Transverse colon (tissue), 4 donors: ENCODE measurements at regions not wholly inside any gene's neighbourhood (a gene's known extent, or its start where the extent isn't known, plus 50 kb on each side); places are given as distances from the start of the nearest gene placed in this dataset.

Source experiments
- DNase-seq: peaks from one replicate; pipeline ENCODE4 v3.0.0-alpha.2; 2019
- H3K27ac ChIP-seq, 4 donors: fragments of 200-600 bp; sonication (generic); 2 replicates each; pipeline ENCODE4 v1.5.1; 2016 to 2018; ENCODE audit warnings: inconsistent platforms in 4 of 4
- H3K27me3 ChIP-seq: fragments of 200-600 bp; sonication (generic); 2 replicates; pipeline ENCODE4 v1.5.1; 2017; ENCODE audit warnings: inconsistent platforms
- H3K36me3 ChIP-seq, 4 donors: fragments of 200-600 bp; sonication (generic); 2 replicates each; pipeline ENCODE4 v1.5.1; 2017 to 2019; ENCODE audit warnings: inconsistent platforms in 4 of 4
- H3K4me1 ChIP-seq, 4 donors: fragments of 200-600 bp; sonication (generic); 2 replicates each; pipeline ENCODE4 v1.5.1; 2017 to 2020; ENCODE audit warnings: inconsistent platforms in 4 of 4
- H3K4me3 ChIP-seq, 4 donors: fragments of 200-600 bp; sonication (generic); 1 replicate in 1 of 4; 2 replicates in 3 of 4; pipeline versions ENCODE4 v1.5.1 to v1.6.1; 2017 to 2019; ENCODE audit warnings: inconsistent platforms in 4 of 4
- H3K9me3 ChIP-seq, 2 donors: fragments of 200-600 bp; sonication (generic); 2 replicates each; pipeline ENCODE4 v1.5.1; 2017 to 2019; ENCODE audit warnings: inconsistent platforms in 2 of 2
- EP300 ChIP-seq: sonication (generic); formaldehyde crosslinking; IDR thresholded peaks from one replicate; pipeline ENCODE4 v1.6.1; 2017; ENCODE audit warnings: antibody characterized with exemption, low read depth
- POLR2A ChIP-seq: fragments of 450-650 bp; IDR thresholded peaks from one replicate; pipeline ENCODE4 v1.6.1; 2016; ENCODE audit warnings: antibody characterized with exemption, mild to moderate bottlenecking, moderate library complexity
- POLR2AphosphoS5 ChIP-seq, 3 donors: sonication (generic); formaldehyde crosslinking; IDR thresholded peaks; one replicate each; pipeline ENCODE4 v1.6.1; 2016; ENCODE audit warnings: antibody characterized with exemption in 3 of 3
- WGBS, 2 donors: methylation state at CpG; one replicate each; pipeline ENCODE4 v1.1.5; 2018; ENCODE audit warnings: low coverage in 1 of 2; 5-methylcytosine and 5-hydroxymethylcytosine counted together
- in situ Hi-C, 4 donors: fragments of 200-750 bp; cut with MboI; loops; one replicate each; pipeline versions ENCODE4 v1.15.0 to v1.15.1; 2017; ENCODE audit warnings: low sequenced_read_pairs in 3 of 4, low pct_ligation_motif_present in 1 of 4, low pct_unique_long_range_greater_than_20kb in 1 of 4
- intact Hi-C: fragments of 100-400 bp; cut with DNase I; formaldehyde crosslinking; loops from one replicate; pipeline ENCODE4 v1.15.1; 2023; ENCODE audit warnings: low total_unique reads
- TF ChIP-seq, protein P1 (sequence below), 5 experiments: fragments of 200-600 bp in 3 of 5; fragments of 450-650 bp in 2 of 5; sonication (generic) in 3 of 5; IDR thresholded peaks; 1 replicate in 2 of 5; 2 replicates in 3 of 5; pipeline ENCODE4 v1.5.1; 2016 to 2017; ENCODE audit warnings: antibody characterized with exemption in 5 of 5, inconsistent platforms in 3 of 5, mild to moderate bottlenecking in 2 of 5, moderate library complexity in 1 of 5

DNA sequence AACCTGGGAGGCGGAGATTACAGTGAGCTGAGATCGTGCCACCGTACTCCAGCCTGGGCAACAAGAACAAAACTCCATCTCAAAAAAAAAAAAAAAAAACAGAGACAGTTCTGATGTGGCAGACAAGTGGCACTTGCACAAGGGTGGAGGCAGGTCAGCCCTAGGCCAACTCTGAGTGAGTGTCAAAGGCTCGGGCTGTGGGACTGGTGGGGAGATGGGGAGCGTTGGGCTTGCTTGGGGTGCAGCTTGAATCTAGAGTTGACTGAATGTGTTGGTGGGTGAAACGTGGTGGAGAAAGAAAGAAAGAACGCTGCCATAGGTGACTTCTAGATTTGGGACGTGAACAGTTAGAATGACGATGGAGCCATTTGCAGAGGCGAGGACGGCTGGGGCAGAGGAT is 121.3 kb upstream of the SPACA7 start:
- H3K27ac ChIP-seq: no peak overlapping the region
- TF ChIP-seq POLR2AphosphoS5 (IDR thresholded peaks at IDR 0.05) (no peak), EP300 (no peak), POLR2A (no peak)
- TF ChIP-seq, protein P1, sequence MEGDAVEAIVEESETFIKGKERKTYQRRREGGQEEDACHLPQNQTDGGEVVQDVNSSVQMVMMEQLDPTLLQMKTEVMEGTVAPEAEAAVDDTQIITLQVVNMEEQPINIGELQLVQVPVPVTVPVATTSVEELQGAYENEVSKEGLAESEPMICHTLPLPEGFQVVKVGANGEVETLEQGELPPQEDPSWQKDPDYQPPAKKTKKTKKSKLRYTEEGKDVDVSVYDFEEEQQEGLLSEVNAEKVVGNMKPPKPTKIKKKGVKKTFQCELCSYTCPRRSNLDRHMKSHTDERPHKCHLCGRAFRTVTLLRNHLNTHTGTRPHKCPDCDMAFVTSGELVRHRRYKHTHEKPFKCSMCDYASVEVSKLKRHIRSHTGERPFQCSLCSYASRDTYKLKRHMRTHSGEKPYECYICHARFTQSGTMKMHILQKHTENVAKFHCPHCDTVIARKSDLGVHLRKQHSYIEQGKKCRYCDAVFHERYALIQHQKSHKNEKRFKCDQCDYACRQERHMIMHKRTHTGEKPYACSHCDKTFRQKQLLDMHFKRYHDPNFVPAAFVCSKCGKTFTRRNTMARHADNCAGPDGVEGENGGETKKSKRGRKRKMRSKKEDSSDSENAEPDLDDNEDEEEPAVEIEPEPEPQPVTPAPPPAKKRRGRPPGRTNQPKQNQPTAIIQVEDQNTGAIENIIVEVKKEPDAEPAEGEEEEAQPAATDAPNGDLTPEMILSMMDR (IDR thresholded peaks at IDR 0.05): no peak
- 87 to 93% methylated on average over 8 to 11 of the region's 11 CpGs for WGBS, 2 donors
- H3K4me1 ChIP-seq: no peaks in the 10 kb centered on the region
- intact Hi-C loops (no loop called here), in situ Hi-C loops (no loop called here)
- H3K9me3 ChIP-seq: no peaks in the 10 kb centered on the region
- H3K27me3 ChIP-seq: peaks cover 4% of the 10 kb centered on the region
- no peak for DNase-seq
- no peak overlapping the region for H3K4me3 ChIP-seq
- H3K36me3 ChIP-seq: no peaks in the 10 kb centered on the region

DNA sequence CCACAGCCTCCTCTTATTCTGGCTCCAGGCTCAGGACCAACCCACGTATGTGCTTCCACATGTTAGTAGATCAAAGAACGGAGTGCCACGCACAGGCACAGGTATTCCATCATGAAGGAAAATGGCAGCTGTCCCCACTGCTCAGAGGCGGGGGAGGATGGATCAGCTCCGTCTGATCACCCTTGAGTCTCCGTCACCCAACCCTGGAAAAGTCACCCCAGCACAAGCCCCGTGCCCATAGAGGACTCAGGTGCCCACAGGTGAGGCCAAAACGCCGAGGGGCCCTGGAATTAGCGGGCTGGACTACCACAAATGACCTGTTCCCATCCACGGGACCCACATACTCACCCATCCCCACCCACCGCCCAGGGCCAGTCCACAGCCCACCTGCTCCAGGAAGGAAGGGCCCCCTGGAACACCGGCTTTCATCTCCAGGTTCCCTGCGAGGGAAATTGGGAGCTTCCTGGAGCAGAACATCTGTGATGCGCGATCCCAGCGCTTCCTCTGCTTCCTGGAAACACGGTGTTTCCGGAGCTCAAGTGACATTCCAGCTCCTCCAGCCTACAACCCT is 120.5 kb upstream of the SPACA7 start:
- H3K27ac ChIP-seq: no peak overlapping the region
- no peaks in the 10 kb centered on the region for H3K4me1 ChIP-seq
- H3K4me3 ChIP-seq: no peak overlapping the region
- no peaks in the 10 kb centered on the region for H3K9me3 ChIP-seq
- TF ChIP-seq, protein P1 (IDR thresholded peaks at IDR 0.05): no peak
- TF ChIP-seq EP300 (no peak), POLR2AphosphoS5 (IDR thresholded peaks at IDR 0.05) (no peak), POLR2A (no peak)
- 70 to 81% methylated on average over 2 to 19 of the region's 19 CpGs for WGBS, 2 donors
- peaks cover 4% of the 10 kb centered on the region for H3K27me3 ChIP-seq
- H3K36me3 ChIP-seq: no peaks in the 10 kb centered on the region
- in situ Hi-C loops (no loop called here), intact Hi-C loops (no loop called here)
- no peak for DNase-seq

DNA sequence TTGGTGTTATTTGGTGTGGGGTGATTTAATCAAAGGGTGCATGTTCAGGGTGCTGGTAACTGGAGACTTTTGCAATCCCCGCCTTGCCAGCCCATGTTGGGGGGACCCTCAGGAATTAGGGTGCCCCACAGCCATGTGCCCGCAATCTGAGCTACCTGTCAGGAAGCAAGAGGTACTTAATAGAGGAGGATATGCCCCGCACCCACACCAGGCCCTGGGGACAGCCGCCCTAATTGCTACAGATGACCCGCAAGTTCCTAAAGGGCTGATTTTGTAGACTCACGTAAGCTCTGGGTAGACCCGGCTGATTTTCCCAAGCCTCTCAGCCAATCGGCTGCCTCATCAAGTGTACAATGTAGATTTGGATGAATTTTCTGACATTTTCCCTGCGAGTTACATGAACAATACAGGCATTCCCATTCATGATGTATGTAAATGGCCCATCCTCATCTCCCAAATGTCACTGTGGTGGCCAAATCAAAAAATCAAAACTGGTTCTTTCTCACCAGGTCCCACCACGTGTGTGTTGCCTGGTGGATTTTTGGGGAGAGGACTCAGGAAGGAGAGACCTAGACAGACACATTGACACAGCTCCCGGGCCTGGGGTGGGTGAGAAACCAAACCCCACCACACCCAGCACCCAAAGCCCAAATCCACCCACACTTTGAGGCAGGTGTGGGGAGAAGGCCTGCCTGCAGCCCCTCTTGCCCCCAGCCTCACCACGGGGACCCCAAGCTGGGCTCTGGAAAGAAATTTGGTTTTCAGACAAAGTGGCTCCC is 119.2 kb upstream of the SPACA7 start:
- in situ Hi-C loops: no loop called here
- H3K4me3 ChIP-seq: no peak overlapping the region
- no peak for TF ChIP-seq POLR2AphosphoS5 (IDR thresholded peaks at IDR 0.05)
- TF ChIP-seq POLR2A: no peak
- TF ChIP-seq EP300: no peak
- TF ChIP-seq, protein P1 (IDR thresholded peaks at IDR 0.05): no peak

DNA sequence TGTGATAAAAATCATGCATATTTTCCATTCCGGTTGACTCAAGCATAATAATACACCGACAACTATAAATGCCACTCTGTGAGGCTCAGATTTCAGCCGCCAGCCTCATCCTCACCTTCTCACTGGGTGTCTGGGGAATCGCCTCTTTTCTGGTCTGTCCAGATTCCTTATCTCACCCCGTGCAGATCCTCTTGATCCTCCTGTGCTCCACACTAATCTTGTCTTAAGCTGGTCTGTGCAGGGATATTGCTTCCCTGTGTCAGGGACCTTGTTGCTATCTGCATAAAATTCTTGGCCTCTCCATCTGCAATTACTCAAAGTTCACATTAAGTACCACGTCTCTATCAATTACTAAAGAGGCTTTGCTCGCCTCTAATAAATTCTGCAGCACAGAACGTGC is 116.6 kb upstream of the SPACA7 start:
- WGBS, 2 donors: 63 to 64% methylated on average over 4 to 8 of the region's 8 CpGs
- TF ChIP-seq EP300 (no peak), POLR2A (no peak), POLR2AphosphoS5 (IDR thresholded peaks at IDR 0.05) (no peak)
- TF ChIP-seq, protein P1 (IDR thresholded peaks at IDR 0.05): no peak

More for the DNA sequence above, 119.2 kb upstream of the SPACA7 start:
- no peaks in the 10 kb centered on the region for H3K4me1 ChIP-seq
- DNase-seq: no peak
- WGBS, 2 donors: 85 to 91% methylated on average over 6 to 12 of the region's 12 CpGs
- H3K27ac ChIP-seq: no peak overlapping the region
- peaks cover 4% of the 10 kb centered on the region for H3K27me3 ChIP-seq
- intact Hi-C loops: no loop called here
- no peaks in the 10 kb centered on the region for H3K9me3 ChIP-seq
- H3K36me3 ChIP-seq: no peaks in the 10 kb centered on the region

More for the DNA sequence above, 116.6 kb upstream of the SPACA7 start:
- in situ Hi-C loops (no loop called here), intact Hi-C loops (no loop called here)
- no peak for DNase-seq
- Histone ChIP-seq H3K27ac (no peak overlapping the region), H3K9me3 (no peaks in the 10 kb centered on the region), H3K4me1 (no peaks in the 10 kb centered on the region), H3K36me3 (no peaks in the 10 kb centered on the region), H3K4me3 (no peak overlapping the region), H3K27me3 (peaks cover 4% of the 10 kb centered on the region)
